ENCODE measurements at regions not wholly inside any gene's neighbourhood (a gene's known extent, or its start where the extent isn't known, plus 50 kb on each side); places are given as distances from the start of the nearest gene placed in this dataset.
"Not testable (repeated sequence)": the region's sequence is repeated elsewhere in the genome, so short reads cannot be mapped to it uniquely, and the experiment has no call there.

- no peak for DNase-seq
These were observed 834.1 kb upstream of the GBE1 start for GRCh38 chr3:82595530-82595929.

- DNase-seq, result no peak
These were observed 825.7 kb upstream of the GBE1 start for GRCh38 chr3:82587174-82587573.

- no peak for DNase-seq
These were observed 825.0 kb upstream of the GBE1 start for GRCh38 chr3:82586414-82586813.

DNA sequence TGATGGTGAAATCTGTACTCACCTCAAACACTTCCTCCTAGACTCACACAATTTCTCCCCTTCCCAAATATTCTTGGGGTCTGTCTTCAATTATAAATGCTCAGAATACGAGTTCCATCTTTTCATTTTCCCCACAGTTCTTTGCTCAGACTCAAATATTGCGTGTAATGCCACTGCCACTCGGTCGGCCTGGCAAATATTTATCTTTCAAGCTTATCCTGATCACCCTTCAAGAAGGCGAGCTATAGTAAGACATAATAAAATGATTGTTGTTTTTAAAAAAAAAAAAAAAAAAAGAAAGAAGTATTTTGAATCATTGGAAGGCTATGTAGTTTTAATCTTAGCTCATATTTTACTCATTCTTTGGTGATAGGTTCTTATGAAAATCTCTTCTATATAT is 824.6 kb upstream of the GBE1 start:
- DNase-seq, result not testable (repeated sequence)

- not testable (repeated sequence) for DNase-seq
These were observed 824.1 kb upstream of the GBE1 start for GRCh38 chr3:82585591-82585990.

- DNase-seq, result not testable (repeated sequence)
These were observed 823.4 kb upstream of the GBE1 start for GRCh38 chr3:82584861-82585260.

GRCh38 chr3:82584415-82584814 is 823.0 kb upstream of the GBE1 start:
- not testable (repeated sequence) for DNase-seq

- DNase-seq, result no peak
These were observed 819.9 kb upstream of the GBE1 start for GRCh38 chr3:82581350-82581749.

GRCh38 chr3:82572721-82573120 is 811.3 kb upstream of the GBE1 start:
- DNase-seq, result no peak

GRCh38 chr3:82568776-82569338 is 807.4 kb upstream of the GBE1 start:
- DNase-seq, result no peak

GRCh38 chr3:82567029-82567600 is 805.7 kb upstream of the GBE1 start:
- no peak for DNase-seq

GRCh38 chr3:82562896-82563295 is 801.5 kb upstream of the GBE1 start:
- DNase-seq, result no peak

DNA sequence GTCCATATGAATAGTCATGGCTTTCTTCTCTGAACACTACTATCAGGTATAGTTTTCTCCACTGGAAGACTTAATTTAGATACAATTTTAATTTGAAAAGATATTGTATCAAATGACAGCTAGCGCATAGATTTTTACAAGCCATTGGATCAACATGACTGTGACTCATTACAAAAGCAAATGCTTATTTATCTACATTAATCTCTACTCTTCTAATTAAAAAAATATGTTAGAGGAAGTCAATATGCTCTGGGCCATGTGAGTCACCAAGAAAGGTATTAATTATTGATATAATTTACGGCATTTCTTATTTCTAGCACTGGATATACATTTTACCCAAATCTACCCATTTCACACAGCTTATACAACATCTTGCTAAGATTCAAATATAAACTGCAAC is 800.3 kb upstream of the GBE1 start:
- no peak for DNase-seq

GRCh38 chr3:82558081-82558480 is 796.6 kb upstream of the GBE1 start:
- no peak for DNase-seq

- DNase-seq, result peak; percentile 35
These were observed 794.7 kb upstream of the GBE1 start for GRCh38 chr3:82556113-82556512.

GRCh38 chr3:82542556-82542955 is 781.1 kb upstream of the GBE1 start:
- DNase-seq, result not testable (repeated sequence)

GRCh38 chr3:82521657-82522056 is 760.2 kb upstream of the GBE1 start:
- DNase-seq, result no peak

DNA sequence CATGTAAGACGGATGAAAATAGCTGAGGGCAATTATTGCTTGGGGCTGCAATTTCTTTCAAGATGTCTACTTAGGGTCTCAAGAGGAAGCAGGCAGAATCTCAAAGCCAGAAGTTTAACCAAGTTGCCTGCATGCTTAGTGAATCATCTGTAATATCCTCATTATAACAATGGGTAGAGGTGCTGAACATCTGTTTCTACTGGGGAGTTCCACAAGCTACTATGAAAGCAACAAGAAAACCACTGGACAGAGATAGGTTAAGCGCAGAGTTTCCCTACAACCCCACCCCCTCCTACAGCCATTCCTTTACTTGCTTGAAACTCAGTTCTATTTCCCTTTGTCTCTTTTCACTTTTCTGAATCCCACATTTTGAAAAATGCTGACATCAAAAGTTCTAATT is 759.4 kb upstream of the GBE1 start:
- no peak for DNase-seq

GRCh38 chr3:82509951-82510603 is 748.6 kb upstream of the GBE1 start:
- DNase-seq, result no peak

DNA sequence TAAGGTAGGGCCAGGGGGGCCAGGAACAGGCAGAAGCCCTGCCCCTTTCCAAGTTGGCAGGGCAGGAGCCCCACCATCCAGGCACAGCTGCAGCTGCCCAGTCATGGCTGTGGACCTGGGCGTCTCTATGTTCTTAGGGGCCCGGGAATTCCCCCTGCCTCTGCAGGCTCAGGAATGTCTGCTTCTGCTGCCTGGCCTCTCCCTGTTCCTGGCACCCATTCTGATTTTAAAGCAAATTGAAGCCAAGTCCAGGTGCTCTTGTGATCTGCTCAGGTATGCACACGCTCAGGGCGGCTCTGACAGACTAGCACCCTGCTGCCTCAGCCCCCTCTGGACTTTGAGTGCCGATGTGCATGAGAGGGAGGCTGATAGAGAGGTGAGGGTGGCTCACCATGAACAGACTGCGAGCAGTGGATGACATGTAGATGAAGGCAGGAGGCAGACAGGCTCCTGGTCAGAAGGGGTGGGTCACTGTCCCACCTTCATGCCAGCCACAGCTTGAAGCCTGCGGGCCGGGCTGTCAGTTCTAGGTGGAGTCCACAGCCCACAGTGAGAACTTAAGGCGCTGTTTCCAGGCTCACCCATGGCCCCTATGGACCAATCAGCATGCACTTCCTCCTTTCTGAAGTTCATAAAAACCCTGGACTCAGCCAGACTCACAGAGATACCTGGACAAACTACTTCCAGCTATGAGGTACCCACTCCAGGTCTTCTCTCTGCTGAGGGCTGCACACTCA is 747.8 kb upstream of the GBE1 start:
- DNase-seq, result no peak

DNA sequence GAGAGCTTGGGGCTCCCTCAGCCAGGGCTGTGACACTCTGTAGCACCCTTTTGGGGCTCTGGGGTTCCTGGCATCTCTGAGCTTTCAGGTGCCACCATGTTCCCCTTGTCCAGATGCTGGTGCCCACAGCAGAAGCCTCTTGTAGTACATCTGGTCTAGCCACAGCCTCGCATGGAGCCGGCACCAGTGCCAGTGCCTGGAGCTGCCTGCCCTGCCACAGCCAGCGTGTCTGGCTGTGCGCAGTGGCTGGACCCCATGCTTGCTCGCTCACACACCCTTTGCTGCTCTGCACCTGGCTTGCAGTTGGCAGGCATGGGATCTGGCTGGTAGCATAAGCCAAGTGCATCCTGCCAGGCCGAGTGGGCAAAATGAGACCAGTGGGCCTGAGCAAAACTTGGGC is 744.8 kb upstream of the GBE1 start:
- no peak for DNase-seq

GRCh38 chr3:82505079-82505756 is 743.8 kb upstream of the GBE1 start:
- no peak for DNase-seq

DNA sequence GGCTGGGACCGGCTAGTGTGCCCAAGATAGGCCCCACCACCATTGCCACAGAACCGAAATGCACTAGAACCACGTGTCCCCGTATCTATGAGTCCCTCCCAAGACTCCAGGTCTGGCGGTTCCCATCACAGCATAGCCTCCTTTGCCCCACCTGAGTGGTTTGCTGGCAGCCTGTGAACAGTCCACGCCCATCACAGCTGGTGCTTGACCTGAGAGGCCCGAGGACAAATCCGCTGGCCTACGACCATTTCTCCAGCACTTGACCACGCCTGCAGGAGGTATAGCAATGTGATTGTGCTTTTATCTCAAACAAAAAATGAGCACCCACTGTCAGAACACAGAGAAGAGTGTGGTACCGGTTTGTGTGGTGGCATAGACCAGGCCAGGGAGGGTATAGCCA is 736.7 kb upstream of the GBE1 start:
- DNase-seq, result no peak

Data from femur (tissue), 1 donor.